Loucy (cell line): ENCODE measurements at regions not wholly inside any gene's neighbourhood (a gene's known extent, or its start where the extent isn't known, plus 50 kb on each side); places are given as distances from the start of the nearest gene placed in this dataset.

Experiments
- H2AFZ ChIP-seq: fragments of 200-600 bp; sonication (generic); 2 replicates; pipeline ENCODE4 v1.6.0; 2016; ENCODE audit warnings: antibody characterized with exemption, mild to moderate bottlenecking, low read length, moderate library complexity
- H3F3A ChIP-seq: fragments of 200-600 bp; 2 replicates; pipeline ENCODE4 v1.6.0; 2016; ENCODE audit warnings: antibody characterized with exemption, low read depth, mild to moderate bottlenecking
- H3K27me3 ChIP-seq: fragments of 200-600 bp; sonication (generic); 2 replicates; pipeline ENCODE4 v1.6.1; 2014; ENCODE audit warnings: low read length, mild to moderate bottlenecking; ENCODE audit not compliant: insufficient read depth, poor library complexity, severe bottlenecking
- H3K36me3 ChIP-seq: fragments of 200-600 bp; sonication (generic); 2 replicates; pipeline ENCODE4 v1.6.1; 2016; ENCODE audit warnings: low read length; ENCODE audit not compliant: insufficient read depth
- H3K4me1 ChIP-seq: fragments of 200-600 bp; sonication (generic); 2 replicates; pipeline ENCODE4 v1.5.1; 2014; ENCODE audit warnings: low read length, mild to moderate bottlenecking; ENCODE audit not compliant: insufficient read depth, poor library complexity, severe bottlenecking
- H3K4me2 ChIP-seq: fragments of 200-600 bp; sonication (generic); 2 replicates; pipeline ENCODE4 v1.6.0; 2014; ENCODE audit warnings: antibody characterized with exemption, low read length, low read depth, mild to moderate bottlenecking; ENCODE audit not compliant: poor library complexity, severe bottlenecking
- H3K4me3 ChIP-seq: fragments of 200-600 bp; sonication (generic); 2 replicates; pipeline ENCODE4 v1.5.1; 2014; ENCODE audit warnings: low read length, mild to moderate bottlenecking, mixed read lengths; ENCODE audit not compliant: poor library complexity, severe bottlenecking
- H3K79me2 ChIP-seq: fragments of 200-600 bp; sonication (generic); 2 replicates; pipeline ENCODE4 v1.6.1; 2014; ENCODE audit warnings: low read length; ENCODE audit not compliant: insufficient read depth
- H3K9ac ChIP-seq: fragments of 200-600 bp; sonication (generic); 2 replicates; pipeline ENCODE4 v1.6.0; 2014; ENCODE audit warnings: mild to moderate bottlenecking, low read depth, low read length, moderate library complexity; ENCODE audit not compliant: poor library complexity, severe bottlenecking
- H3K9me2 ChIP-seq: fragments of 200-600 bp; sonication (generic); replicated peaks from 2 replicates; pipeline ENCODE4 v1.6.1; 2016; ENCODE audit warnings: low read depth, low read length, mixed read lengths
- H3K9me3 ChIP-seq: fragments of 200-600 bp; sonication (generic); 2 replicates; pipeline ENCODE4 v1.6.1; 2014; ENCODE audit warnings: mild to moderate bottlenecking, antibody characterized with exemption, low read length, low read depth; ENCODE audit not compliant: insufficient read depth
- H4K20me1 ChIP-seq: fragments of 200-600 bp; sonication (generic); 2 replicates; pipeline ENCODE4 v1.6.0; 2014; ENCODE audit warnings: antibody characterized with exemption, low read length, mild to moderate bottlenecking; ENCODE audit not compliant: insufficient read depth, poor library complexity, severe bottlenecking
- EZH2phosphoT487 ChIP-seq: fragments of 200-600 bp; IDR thresholded peaks from 2 replicates; pipeline ENCODE4 v1.6.1; 2018; ENCODE audit warnings: antibody characterized with exemption, mild to moderate bottlenecking, moderate library complexity, borderline replicate concordance
- TF ChIP-seq, protein P1 (sequence below): fragments of 200-600 bp; sonication (generic); conservative IDR thresholded peaks from 2 replicates; pipeline ENCODE4 v1.5.1; 2014; ENCODE audit warnings: mild to moderate bottlenecking, antibody characterized with exemption, low read length

DNA sequence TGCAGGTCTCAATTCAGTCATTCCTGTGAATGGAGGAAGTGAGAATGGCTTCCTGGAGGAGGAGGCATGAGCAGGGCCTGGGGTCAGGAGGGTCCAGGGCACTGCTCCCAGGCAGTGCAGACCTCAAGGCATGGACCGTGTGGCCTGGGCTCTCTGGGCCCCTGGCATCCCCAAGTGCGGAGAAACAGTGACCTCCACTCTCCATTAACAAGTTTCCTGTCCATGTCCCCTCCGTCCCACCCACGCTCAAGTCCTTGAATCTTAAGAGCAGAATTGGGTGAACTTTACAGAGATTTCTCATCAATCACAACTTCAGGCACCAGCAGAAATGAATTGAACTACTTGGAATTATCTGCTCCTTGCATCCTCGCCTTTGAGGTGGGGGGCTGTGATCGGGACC lies 211.1 kb downstream of the NPHP4 start:
- no peaks in the 10 kb centered on the region for H3K9me2 ChIP-seq
- H3K27me3 ChIP-seq = no peaks in the 10 kb centered on the region

DNA sequence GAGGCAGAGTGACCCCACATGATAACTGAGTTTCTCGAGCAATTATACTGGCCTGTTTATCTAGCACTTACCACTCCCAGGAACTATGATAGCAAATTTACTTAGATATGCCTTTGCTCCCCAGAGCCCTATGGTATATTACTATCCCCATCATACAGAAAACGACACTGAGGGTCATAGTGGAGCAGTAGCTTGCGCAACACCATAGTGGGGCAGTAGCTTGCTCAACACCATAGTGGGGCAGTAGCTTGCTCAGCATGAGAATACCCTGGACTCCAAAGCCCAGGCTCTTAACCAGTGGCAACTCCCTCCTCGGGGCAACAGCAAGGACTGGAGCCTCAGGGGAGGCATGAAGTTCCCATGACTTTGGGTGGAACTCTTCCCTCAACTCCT lies 211.9 kb downstream of the NPHP4 start:
- Histone ChIP-seq H3K27me3 (no peaks in the 10 kb centered on the region), H3K4me3 (no peak overlapping the region), H3K4me1 (no peaks in the 10 kb centered on the region), H3K79me2 (no peaks in the 10 kb centered on the region), H3K36me3 (no peaks in the 10 kb centered on the region), H3K9me2 (no peaks in the 10 kb centered on the region), H3F3A (no peaks in the 10 kb centered on the region), H3K9me3 (peaks cover 4% of the 10 kb centered on the region; the same call in 1 of the 2 replicates), H2AFZ (no peak overlapping the region), H4K20me1 (no peaks in the 10 kb centered on the region), H3K4me2 (no peak overlapping the region), H3K9ac (no peak overlapping the region)
- TF ChIP-seq EZH2phosphoT487 = no peak
- TF ChIP-seq, protein P1, sequence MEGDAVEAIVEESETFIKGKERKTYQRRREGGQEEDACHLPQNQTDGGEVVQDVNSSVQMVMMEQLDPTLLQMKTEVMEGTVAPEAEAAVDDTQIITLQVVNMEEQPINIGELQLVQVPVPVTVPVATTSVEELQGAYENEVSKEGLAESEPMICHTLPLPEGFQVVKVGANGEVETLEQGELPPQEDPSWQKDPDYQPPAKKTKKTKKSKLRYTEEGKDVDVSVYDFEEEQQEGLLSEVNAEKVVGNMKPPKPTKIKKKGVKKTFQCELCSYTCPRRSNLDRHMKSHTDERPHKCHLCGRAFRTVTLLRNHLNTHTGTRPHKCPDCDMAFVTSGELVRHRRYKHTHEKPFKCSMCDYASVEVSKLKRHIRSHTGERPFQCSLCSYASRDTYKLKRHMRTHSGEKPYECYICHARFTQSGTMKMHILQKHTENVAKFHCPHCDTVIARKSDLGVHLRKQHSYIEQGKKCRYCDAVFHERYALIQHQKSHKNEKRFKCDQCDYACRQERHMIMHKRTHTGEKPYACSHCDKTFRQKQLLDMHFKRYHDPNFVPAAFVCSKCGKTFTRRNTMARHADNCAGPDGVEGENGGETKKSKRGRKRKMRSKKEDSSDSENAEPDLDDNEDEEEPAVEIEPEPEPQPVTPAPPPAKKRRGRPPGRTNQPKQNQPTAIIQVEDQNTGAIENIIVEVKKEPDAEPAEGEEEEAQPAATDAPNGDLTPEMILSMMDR = no peak

More for the DNA sequence above, 211.1 kb downstream of the NPHP4 start:
- Histone ChIP-seq H3F3A (no peaks in the 10 kb centered on the region), H3K9ac (no peak overlapping the region), H3K4me2 (no peak overlapping the region), H3K36me3 (no peaks in the 10 kb centered on the region), H3K4me3 (no peak overlapping the region), H2AFZ (no peak overlapping the region), H4K20me1 (no peaks in the 10 kb centered on the region), H3K4me1 (no peaks in the 10 kb centered on the region), H3K79me2 (no peaks in the 10 kb centered on the region), H3K9me3 (peaks cover 4% of the 10 kb centered on the region; the same call in 1 of the 2 replicates)
- no peak for TF ChIP-seq EZH2phosphoT487
- TF ChIP-seq, protein P1 = no peak

- no peaks in the 10 kb centered on the region for H3K4me1 ChIP-seq
- H3F3A ChIP-seq = no peaks in the 10 kb centered on the region
- no peaks in the 10 kb centered on the region for H4K20me1 ChIP-seq
- no peak overlapping the region for H2AFZ ChIP-seq
- H3K4me2 ChIP-seq = no peak overlapping the region
- no peaks in the 10 kb centered on the region for H3K9me2 ChIP-seq
- no peak overlapping the region for H3K4me3 ChIP-seq
- no peaks in the 10 kb centered on the region for H3K79me2 ChIP-seq
- H3K27me3 ChIP-seq = no peaks in the 10 kb centered on the region
- TF ChIP-seq, protein P1 = no peak
- TF ChIP-seq EZH2phosphoT487 = no peak
- no peak overlapping the region for H3K9ac ChIP-seq
- peaks cover 4% of the 10 kb centered on the region; the same call in 1 of the 2 replicates for H3K9me3 ChIP-seq
- H3K36me3 ChIP-seq = no peaks in the 10 kb centered on the region
Measured at GRCh38 chr1:5779608-5780323, 212.5 kb downstream of the NPHP4 start.
